Loucy (cell line): ENCODE measurements at regions not wholly inside any gene's neighbourhood (a gene's known extent, or its start where the extent isn't known, plus 50 kb on each side); places are given as distances from the start of the nearest gene placed in this dataset.

Source experiments
- CTCF ChIP-seq: fragments of 200-600 bp; sonication (generic); conservative IDR thresholded peaks from 2 replicates; pipeline ENCODE4 v1.5.1; 2014; ENCODE audit warnings: mild to moderate bottlenecking, antibody characterized with exemption, low read length
- EZH2phosphoT487 ChIP-seq: fragments of 200-600 bp; IDR thresholded peaks from 2 replicates; pipeline ENCODE4 v1.6.1; 2018; ENCODE audit warnings: antibody characterized with exemption, mild to moderate bottlenecking, moderate library complexity, borderline replicate concordance

GRCh38 chr3:190989218-190989617 is 126.7 kb upstream of the GMNC start:
- TF ChIP-seq CTCF (no peak), EZH2phosphoT487 (no peak)
